Activated B cell treated with CpG ODN at 0.5 μM for 24 hours (primary cell): ENCODE measurements at regions not wholly inside any gene's neighbourhood (a gene's known extent, or its start where the extent isn't known, plus 50 kb on each side); places are given as distances from the start of the nearest gene placed in this dataset.

ENCODE experiments used
- ATAC-seq: fragments of 200-7000 bp; cut with Tn5 transposase; one replicate; pipeline ENCODE4 v1.10.0; 2021; ENCODE audit warnings: low read depth, mild to moderate bottlenecking, moderate library complexity
- CTCF ChIA-PET: fragments of 350-600 bp; sonication (Branson Sonifier 250); formaldehyde crosslinking; loops from one replicate; lab custom pipeline; 2021; ENCODE audit warnings: antibody characterized with exemption; lab: Charles Lee
- POLR2A ChIA-PET: fragments of 350-600 bp; sonication (Branson Sonifier 250); formaldehyde crosslinking; loops from one replicate; lab custom pipeline; 2021; ENCODE audit warnings: antibody characterized with exemption; lab: Charles Lee
- DNase-seq: peaks from one replicate; pipeline ENCODE4 v3.0.0; 2022
- H3K27ac Mint-ChIP-seq: one replicate; pipeline ENCODE4 v1.8.0; 2020; ENCODE audit warnings: mixed read lengths
- H3K27me3 Mint-ChIP-seq: one replicate; pipeline ENCODE4 v1.8.0; 2021; ENCODE audit warnings: mixed read lengths
- H3K36me3 Mint-ChIP-seq: one replicate; pipeline ENCODE4 v1.8.0; 2021; ENCODE audit warnings: low read depth, mixed read lengths
- H3K4me1 Mint-ChIP-seq: one replicate; pipeline ENCODE4 v1.8.0; 2021; ENCODE audit warnings: mixed read lengths
- H3K4me3 Mint-ChIP-seq: one replicate; pipeline ENCODE4 v1.8.0; 2020; ENCODE audit warnings: mild to moderate bottlenecking, mixed read lengths
- H3K9me3 Mint-ChIP-seq: one replicate; pipeline ENCODE4 v1.8.0; 2020; ENCODE audit warnings: mixed read lengths
- intact Hi-C: fragments of 100-400 bp; cut with micrococcal nuclease; formaldehyde crosslinking; loops from one replicate; pipeline ENCODE4 v1.15.1; 2024
- TF ChIP-seq, protein P1 (sequence below): fragments of 200-600 bp; IDR thresholded peaks from one replicate; pipeline ENCODE4 v1.8.0; 2022; ENCODE audit warnings: antibody characterized with exemption, mild to moderate bottlenecking

- DNase-seq: no peak
- Mint-ChIP-seq H3K36me3 (no peaks in the 10 kb centered on the region), H3K4me1 (no peaks in the 10 kb centered on the region), H3K4me3 (no peak overlapping the region), H3K27ac (no peak overlapping the region), H3K9me3 (peaks cover 3% of the 10 kb centered on the region), H3K27me3 (no peaks in the 10 kb centered on the region)
- TF ChIP-seq, protein P1, sequence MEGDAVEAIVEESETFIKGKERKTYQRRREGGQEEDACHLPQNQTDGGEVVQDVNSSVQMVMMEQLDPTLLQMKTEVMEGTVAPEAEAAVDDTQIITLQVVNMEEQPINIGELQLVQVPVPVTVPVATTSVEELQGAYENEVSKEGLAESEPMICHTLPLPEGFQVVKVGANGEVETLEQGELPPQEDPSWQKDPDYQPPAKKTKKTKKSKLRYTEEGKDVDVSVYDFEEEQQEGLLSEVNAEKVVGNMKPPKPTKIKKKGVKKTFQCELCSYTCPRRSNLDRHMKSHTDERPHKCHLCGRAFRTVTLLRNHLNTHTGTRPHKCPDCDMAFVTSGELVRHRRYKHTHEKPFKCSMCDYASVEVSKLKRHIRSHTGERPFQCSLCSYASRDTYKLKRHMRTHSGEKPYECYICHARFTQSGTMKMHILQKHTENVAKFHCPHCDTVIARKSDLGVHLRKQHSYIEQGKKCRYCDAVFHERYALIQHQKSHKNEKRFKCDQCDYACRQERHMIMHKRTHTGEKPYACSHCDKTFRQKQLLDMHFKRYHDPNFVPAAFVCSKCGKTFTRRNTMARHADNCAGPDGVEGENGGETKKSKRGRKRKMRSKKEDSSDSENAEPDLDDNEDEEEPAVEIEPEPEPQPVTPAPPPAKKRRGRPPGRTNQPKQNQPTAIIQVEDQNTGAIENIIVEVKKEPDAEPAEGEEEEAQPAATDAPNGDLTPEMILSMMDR: no peak
- CTCF ChIA-PET: no interaction called here
- ATAC-seq: no peak
- POLR2A ChIA-PET: no interaction called here
- intact Hi-C loops: no loop called here
Measured at GRCh38 chr13:86986448-86986847, 684.7 kb upstream of the SLITRK5 start.

GRCh38 chr13:86992251-86992650 lies 678.9 kb upstream of the SLITRK5 start:
- H3K4me3 Mint-ChIP-seq: no peak overlapping the region
- H3K36me3 Mint-ChIP-seq: no peaks in the 10 kb centered on the region
- no peak overlapping the region for H3K27ac Mint-ChIP-seq
- intact Hi-C loops: no loop called here
- no peak for DNase-seq
- POLR2A ChIA-PET: no interaction called here
- no peak for ATAC-seq
- CTCF ChIA-PET: no interaction called here
- no peaks in the 10 kb centered on the region for H3K27me3 Mint-ChIP-seq
- no peaks in the 10 kb centered on the region for H3K4me1 Mint-ChIP-seq
- TF ChIP-seq, protein P1: no peak
- peaks cover 4% of the 10 kb centered on the region for H3K9me3 Mint-ChIP-seq

GRCh38 chr13:87003265-87003664 lies 667.9 kb upstream of the SLITRK5 start:
- no peaks in the 10 kb centered on the region for H3K4me1 Mint-ChIP-seq
- intact Hi-C loops: no loop called here
- ATAC-seq: no peak
- TF ChIP-seq, protein P1: no peak
- POLR2A ChIA-PET: no interaction called here
- H3K27ac Mint-ChIP-seq: no peak overlapping the region
- no peak for DNase-seq
- H3K27me3 Mint-ChIP-seq: no peaks in the 10 kb centered on the region
- H3K9me3 Mint-ChIP-seq: peaks cover 15% of the 10 kb centered on the region
- no peaks in the 10 kb centered on the region for H3K36me3 Mint-ChIP-seq
- CTCF ChIA-PET: no interaction called here
- H3K4me3 Mint-ChIP-seq: no peak overlapping the region

DNA sequence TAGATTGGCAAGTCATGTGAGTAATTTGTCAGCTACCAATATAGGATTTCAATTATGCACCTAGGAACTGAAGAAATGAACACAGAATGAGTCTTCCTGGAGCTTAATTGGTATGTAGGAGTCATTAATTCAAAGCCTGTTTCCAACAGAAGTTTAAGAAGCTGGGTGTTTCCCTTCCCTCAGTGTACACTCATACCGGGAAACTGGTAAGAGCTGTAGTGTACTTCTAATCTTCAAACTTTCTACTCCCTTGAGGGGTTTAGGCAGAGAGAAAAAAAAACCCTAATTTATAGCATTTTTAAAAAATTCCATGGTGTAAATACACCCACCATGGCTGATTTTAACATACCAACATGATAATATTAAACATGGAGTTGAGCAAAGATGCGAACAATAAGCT lies 665.7 kb upstream of the SLITRK5 start:
- intact Hi-C loops: no loop called here
- CTCF ChIA-PET: no interaction called here
- no peaks in the 10 kb centered on the region for H3K36me3 Mint-ChIP-seq
- ATAC-seq (no peak), DNase-seq (no peak)
- POLR2A ChIA-PET: no interaction called here
- no peaks in the 10 kb centered on the region for H3K4me1 Mint-ChIP-seq
- no peak overlapping the region for H3K4me3 Mint-ChIP-seq
- no peaks in the 10 kb centered on the region for H3K27me3 Mint-ChIP-seq
- no peak overlapping the region for H3K27ac Mint-ChIP-seq
- TF ChIP-seq, protein P1: no peak
- peaks cover 13% of the 10 kb centered on the region for H3K9me3 Mint-ChIP-seq

DNA sequence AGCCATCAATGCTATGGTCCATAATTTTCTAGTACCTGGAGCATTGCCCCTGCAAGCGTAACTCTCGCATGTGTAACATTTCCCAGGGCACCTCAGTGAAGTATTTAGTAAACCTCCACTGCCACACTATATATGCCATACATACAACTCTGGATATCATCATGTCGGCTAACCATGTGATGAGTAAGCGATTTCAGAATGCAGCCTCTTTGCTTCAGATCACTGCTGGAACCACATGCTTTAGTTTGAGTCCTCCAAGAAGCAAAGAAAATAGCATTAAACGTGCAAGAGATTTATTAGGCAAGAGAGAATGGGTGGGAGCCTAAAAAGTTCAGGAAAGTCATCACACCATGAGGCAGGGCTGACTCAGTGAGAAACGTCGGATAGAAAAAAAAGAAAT lies 635.6 kb upstream of the SLITRK5 start:
- CTCF ChIA-PET: no interaction called here
- peaks cover 5% of the 10 kb centered on the region for H3K9me3 Mint-ChIP-seq
- H3K27me3 Mint-ChIP-seq: no peaks in the 10 kb centered on the region
- POLR2A ChIA-PET: no interaction called here
- H3K4me1 Mint-ChIP-seq: no peaks in the 10 kb centered on the region
- H3K27ac Mint-ChIP-seq: no peak overlapping the region
- intact Hi-C loops: no loop called here
- TF ChIP-seq, protein P1: no peak
- no peak overlapping the region for H3K4me3 Mint-ChIP-seq
- ATAC-seq (no peak), DNase-seq (no peak)
- no peaks in the 10 kb centered on the region for H3K36me3 Mint-ChIP-seq
